ENCODE measurements at regions not wholly inside any gene's neighbourhood (a gene's known extent, or its start where the extent isn't known, plus 50 kb on each side); places are given as distances from the start of the nearest gene placed in this dataset.

DNA sequence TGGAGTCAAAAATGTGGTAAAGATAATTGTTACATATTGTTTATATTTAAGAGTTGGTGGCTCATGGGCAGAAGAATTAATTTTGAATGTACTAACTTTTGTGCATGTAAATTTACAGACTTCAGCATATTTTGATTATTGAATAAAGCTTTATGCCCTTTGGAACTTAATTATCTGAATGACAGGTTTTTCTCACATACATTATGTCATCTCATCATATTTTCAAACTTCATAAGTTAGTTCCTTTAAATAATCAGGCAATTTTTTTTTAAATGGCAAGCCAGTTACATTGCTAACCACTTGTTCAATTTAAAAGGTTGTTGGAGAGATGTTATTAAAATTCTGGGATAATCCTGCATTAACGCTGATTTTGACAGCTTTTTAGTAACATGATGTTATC, 184.6 kb upstream of the EDIL3 start:
- no peak for TF ChIP-seq POLR2A (IDR thresholded peaks at IDR 0.05; ENCODE audit: low read depth)
- TF ChIP-seq CTCF (IDR thresholded peaks at IDR 0.05): no peak
- TF ChIP-seq POLR2AphosphoS5 (IDR thresholded peaks at IDR 0.05): no peak
- TF ChIP-seq EP300 (IDR thresholded peaks at IDR 0.05): no peak

All from esophagus muscularis mucosa (tissue), 4 donors.